ENCODE measurements at regions not wholly inside any gene's neighbourhood (a gene's known extent, or its start where the extent isn't known, plus 50 kb on each side); places are given as distances from the start of the nearest gene placed in this dataset.

DNA sequence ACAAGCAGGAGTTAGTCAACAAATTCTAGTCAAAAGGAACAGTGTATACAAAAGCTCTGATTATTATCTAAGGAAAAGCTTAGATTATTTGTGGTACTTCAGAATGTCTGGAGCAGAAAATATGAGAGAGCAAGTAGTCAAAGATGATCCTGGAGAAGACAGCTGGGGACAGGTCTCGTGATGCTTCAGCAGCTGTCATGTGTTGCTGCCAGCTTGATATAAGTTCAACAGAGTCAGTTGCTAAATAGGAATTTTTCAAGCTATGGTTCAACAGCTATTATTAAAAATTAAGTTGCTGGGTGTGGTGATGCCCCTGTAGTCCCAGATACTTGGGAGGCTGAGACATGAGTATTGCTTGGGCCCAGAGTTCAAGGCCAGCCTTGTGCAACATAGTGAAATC, 240.0 kb upstream of the RHOBTB1 start:
- no peaks in the 10 kb centered on the region for H3K9me3 ChIP-seq
- no peak overlapping the region for H3K9ac ChIP-seq
- no peaks in the 10 kb centered on the region for H3K27me3 ChIP-seq
- H3K4me3 ChIP-seq: no peak overlapping the region
- no peak overlapping the region for H3K4me2 ChIP-seq
- H3K36me3 ChIP-seq: no peaks in the 10 kb centered on the region
- no peaks in the 10 kb centered on the region for H3K4me1 ChIP-seq
- H4K20me1 ChIP-seq: no peaks in the 10 kb centered on the region
- no peak for TF ChIP-seq Cebpa-rat (IDR thresholded peaks at IDR 0.05)
- H3K27ac ChIP-seq: no peak overlapping the region

DNA sequence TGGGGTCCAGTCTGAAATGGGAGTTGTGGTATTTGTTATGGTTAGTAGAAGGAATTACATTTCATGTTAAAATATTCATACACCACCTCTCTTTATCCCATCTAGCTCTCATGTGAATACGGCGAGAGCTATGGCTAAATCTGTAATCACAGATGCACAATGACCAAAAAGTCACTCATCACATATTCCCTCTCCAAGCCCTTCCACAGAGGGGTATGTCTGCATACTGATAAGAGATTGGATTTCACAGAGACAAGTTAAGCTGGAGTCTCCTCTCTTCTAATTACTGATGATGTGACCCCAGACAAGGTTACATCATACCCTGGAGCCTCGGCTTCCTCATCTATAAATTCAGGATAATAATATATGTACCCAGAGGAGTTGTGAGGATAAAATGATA, 237.8 kb upstream of the RHOBTB1 start:
- Histone ChIP-seq H3K36me3 (no peaks in the 10 kb centered on the region), H3K27ac (no peak overlapping the region), H3K4me2 (no peak overlapping the region), H3K4me3 (no peak overlapping the region), H3K4me1 (no peaks in the 10 kb centered on the region), H3K27me3 (no peaks in the 10 kb centered on the region), H4K20me1 (no peaks in the 10 kb centered on the region), H3K9me3 (no peaks in the 10 kb centered on the region), H3K9ac (no peak overlapping the region)
- no peak for TF ChIP-seq Cebpa-rat (IDR thresholded peaks at IDR 0.05)

DNA sequence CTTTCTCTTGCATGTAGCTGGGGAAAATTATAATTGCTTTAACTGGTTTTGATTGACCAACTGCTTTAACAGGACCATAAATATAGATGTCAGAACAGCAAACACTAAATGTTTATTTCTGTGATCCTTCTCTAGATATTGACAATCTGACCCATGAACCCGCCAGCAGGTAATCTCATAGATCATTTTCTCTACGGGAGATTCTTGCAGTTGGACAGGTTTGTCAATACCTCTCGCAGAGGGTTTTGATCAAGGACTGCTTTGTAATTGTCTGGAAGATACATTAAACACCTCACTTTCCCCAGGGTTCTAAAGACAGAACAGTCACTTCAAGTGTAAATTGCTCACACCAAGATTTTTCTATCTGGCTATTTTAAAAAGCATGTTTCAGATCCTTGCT, 235.8 kb upstream of the RHOBTB1 start:
- Histone ChIP-seq H3K4me1 (no peaks in the 10 kb centered on the region), H3K4me2 (no peak overlapping the region), H3K27ac (no peak overlapping the region), H3K27me3 (no peaks in the 10 kb centered on the region), H3K9me3 (no peaks in the 10 kb centered on the region), H4K20me1 (no peaks in the 10 kb centered on the region), H3K9ac (no peak overlapping the region), H3K4me3 (no peak overlapping the region), H3K36me3 (no peaks in the 10 kb centered on the region)
- no peak for TF ChIP-seq Cebpa-rat (IDR thresholded peaks at IDR 0.05)

DNA sequence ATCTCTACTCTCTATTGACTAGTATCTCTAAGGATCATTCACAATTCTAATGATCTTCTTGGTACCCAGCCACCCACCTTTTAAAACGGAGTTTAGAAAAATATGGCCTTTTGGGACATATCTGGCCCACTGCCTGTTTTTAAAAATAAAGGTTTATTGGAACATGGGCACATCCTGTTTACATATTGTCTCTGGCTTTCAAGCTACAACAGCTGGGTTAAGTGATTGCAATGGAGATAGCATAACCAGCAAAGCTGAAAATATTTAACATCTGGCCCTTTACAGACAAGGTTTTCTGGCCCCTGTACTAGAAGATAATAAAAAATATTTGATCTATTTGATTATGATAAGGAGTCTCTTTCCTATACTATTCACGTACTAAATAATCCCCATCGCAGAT, 232.4 kb upstream of the RHOBTB1 start:
- H3K9me3 ChIP-seq: no peaks in the 10 kb centered on the region

DNA sequence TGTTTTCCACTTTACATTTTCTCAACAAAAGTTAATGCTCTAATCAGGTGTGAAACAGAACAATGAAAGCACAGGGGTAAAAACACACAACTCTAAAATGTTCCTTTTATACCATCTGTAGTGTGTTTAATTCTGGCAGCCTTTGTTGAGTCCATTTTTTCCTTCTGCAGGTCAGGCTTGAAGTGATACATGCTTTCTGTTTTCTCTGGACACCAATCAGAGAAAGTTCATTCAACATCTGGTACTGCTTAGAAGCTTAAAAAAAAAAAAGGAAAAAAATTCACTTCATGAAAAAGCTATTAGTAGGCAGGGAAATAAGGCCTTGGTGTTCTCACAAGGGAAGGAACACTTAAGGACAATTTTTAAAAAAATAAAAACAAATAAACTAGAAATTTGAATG, 231.3 kb upstream of the RHOBTB1 start:
- H3K4me1 ChIP-seq: no peaks in the 10 kb centered on the region
- no peak for TF ChIP-seq Cebpa-rat (IDR thresholded peaks at IDR 0.05)
- no peaks in the 10 kb centered on the region for H3K27me3 ChIP-seq
- no peak overlapping the region for H3K9ac ChIP-seq
- H3K36me3 ChIP-seq: no peaks in the 10 kb centered on the region
- H3K27ac ChIP-seq: no peak overlapping the region
- no peak overlapping the region for H3K4me2 ChIP-seq
- H3K4me3 ChIP-seq: no peak overlapping the region
- no peaks in the 10 kb centered on the region for H4K20me1 ChIP-seq
- no peaks in the 10 kb centered on the region for H3K9me3 ChIP-seq

More for the DNA sequence above, 232.4 kb upstream of the RHOBTB1 start:
- H3K4me2 ChIP-seq: no peak overlapping the region
- no peaks in the 10 kb centered on the region for H3K4me1 ChIP-seq
- H4K20me1 ChIP-seq: no peaks in the 10 kb centered on the region
- no peak overlapping the region for H3K4me3 ChIP-seq
- no peaks in the 10 kb centered on the region for H3K27me3 ChIP-seq
- H3K9ac ChIP-seq: no peak overlapping the region
- no peaks in the 10 kb centered on the region for H3K36me3 ChIP-seq
- no peak overlapping the region for H3K27ac ChIP-seq
- TF ChIP-seq Cebpa-rat (IDR thresholded peaks at IDR 0.05): no peak

DNA sequence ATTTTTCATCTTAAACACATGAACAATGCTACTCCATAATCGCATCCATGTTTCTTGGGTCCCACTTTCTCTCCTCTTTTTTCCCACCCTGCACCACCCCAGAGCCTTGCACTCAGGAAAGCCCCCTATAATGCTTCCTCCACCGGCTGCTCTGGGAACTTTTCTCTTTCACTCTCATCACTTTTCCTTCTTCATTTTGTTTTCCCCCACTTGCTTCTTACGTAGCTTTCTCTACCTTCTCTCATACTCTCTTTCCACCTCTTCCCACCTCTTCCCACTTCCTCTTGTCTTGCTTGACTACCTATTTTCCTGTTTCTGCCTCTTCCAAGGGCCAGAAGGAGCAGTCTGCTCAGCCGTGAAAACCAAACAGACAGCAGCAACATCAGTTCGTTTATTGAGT, 229.5 kb upstream of the RHOBTB1 start:
- no peaks in the 10 kb centered on the region for H3K9me3 ChIP-seq
- H3K4me3 ChIP-seq: no peak overlapping the region
- H3K36me3 ChIP-seq: no peaks in the 10 kb centered on the region
- H3K9ac ChIP-seq: no peak overlapping the region
- no peak overlapping the region for H3K4me2 ChIP-seq
- no peaks in the 10 kb centered on the region for H3K4me1 ChIP-seq
- H4K20me1 ChIP-seq: no peaks in the 10 kb centered on the region
- TF ChIP-seq Cebpa-rat (IDR thresholded peaks at IDR 0.05): no peak
- no peaks in the 10 kb centered on the region for H3K27me3 ChIP-seq
- no peak overlapping the region for H3K27ac ChIP-seq

DNA sequence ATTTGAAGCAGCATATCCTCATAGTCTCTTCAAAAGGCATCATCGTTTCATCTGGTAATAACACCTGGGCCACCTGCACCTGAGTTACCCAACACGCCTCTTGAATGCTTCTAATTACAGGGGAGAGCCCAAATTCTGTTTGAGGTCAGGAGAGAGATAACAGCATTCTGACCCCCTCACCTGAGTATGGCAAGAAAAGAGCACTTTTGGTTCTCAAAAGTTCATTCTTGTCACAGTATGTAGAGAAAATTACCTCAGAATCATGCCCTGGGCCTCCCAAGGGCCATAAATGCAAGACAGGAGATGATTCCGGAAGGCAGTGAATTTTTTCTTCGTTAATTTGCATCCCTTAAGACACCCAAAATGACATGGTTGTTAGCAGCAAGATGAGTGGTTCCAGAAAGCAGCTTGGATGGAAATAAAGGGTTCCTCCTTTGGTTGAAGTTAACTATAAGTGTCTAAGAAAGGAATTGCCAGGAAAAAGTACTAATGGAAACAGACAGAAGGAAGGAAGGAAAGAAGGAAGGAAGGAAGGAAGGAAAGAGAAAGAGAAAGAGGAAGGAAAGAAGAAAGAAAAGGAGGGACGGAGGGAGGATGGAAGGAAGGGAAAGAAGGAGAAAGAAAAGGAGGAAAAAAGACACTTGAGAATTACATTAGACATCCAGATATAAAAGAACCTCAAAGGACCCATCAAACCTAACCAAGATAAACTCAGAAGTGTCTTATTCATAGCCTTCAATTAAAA, 228.4 kb upstream of the RHOBTB1 start:
- Histone ChIP-seq H3K27ac (no peak overlapping the region), H3K4me2 (no peak overlapping the region), H4K20me1 (no peaks in the 10 kb centered on the region)

DNA sequence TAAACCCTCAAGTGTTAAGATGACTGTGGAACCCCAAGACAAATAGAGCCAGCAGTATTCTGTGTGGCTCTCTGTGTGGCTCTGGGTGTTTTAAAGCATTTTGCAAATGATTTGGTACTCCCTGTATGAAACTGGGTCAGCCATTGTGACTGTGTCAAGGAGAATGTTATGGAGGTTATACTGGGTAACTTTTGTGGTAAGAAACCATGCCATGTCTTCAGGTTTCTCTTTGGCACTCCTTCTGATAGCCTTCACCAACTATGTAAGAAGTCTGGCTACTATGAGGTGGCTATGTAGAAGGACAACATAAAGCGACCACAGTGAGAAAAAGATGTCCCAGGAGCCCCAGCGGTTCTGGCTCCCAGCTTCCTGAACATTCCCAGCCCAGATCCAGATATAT, 226.6 kb upstream of the RHOBTB1 start:
- H3K27ac ChIP-seq: no peak overlapping the region
- no peaks in the 10 kb centered on the region for H3K9me3 ChIP-seq
- H3K4me3 ChIP-seq: no peak overlapping the region
- no peaks in the 10 kb centered on the region for H3K27me3 ChIP-seq
- H3K4me2 ChIP-seq: no peak overlapping the region
- no peaks in the 10 kb centered on the region for H4K20me1 ChIP-seq
- no peaks in the 10 kb centered on the region for H3K4me1 ChIP-seq
- TF ChIP-seq Cebpa-rat (IDR thresholded peaks at IDR 0.05): no peak
- no peaks in the 10 kb centered on the region for H3K36me3 ChIP-seq
- no peak overlapping the region for H3K9ac ChIP-seq

More for the DNA sequence above, 228.4 kb upstream of the RHOBTB1 start:
- no peak for TF ChIP-seq Cebpa-rat (IDR thresholded peaks at IDR 0.05)
- Histone ChIP-seq H3K36me3 (no peaks in the 10 kb centered on the region), H3K9ac (no peak overlapping the region), H3K27me3 (no peaks in the 10 kb centered on the region), H3K4me3 (no peak overlapping the region), H3K9me3 (no peaks in the 10 kb centered on the region), H3K4me1 (no peaks in the 10 kb centered on the region)

DNA sequence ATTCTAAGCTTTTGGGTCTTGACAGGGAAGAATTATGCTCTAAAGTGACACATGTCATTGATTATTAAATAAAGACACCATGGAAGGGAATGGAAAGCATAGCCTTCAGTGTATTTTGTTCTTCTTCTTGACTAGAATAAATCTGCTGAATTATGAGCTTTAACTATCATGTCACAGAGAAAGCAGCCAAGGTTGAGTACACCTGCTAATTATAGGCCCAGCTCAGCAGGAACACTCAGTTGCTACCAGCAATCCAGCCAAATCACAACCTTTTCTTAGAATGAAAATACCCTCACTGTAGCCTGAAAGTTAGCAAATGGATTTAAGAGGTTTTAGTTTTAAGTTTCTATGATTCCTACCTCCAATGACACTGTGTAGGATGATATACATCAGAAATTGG, 225.3 kb upstream of the RHOBTB1 start:
- Histone ChIP-seq H3K4me1 (no peaks in the 10 kb centered on the region), H3K4me2 (no peak overlapping the region), H3K9ac (no peak overlapping the region), H3K4me3 (no peak overlapping the region), H4K20me1 (no peaks in the 10 kb centered on the region), H3K36me3 (no peaks in the 10 kb centered on the region), H3K27ac (no peak overlapping the region), H3K27me3 (no peaks in the 10 kb centered on the region), H3K9me3 (no peaks in the 10 kb centered on the region)
- no peak for TF ChIP-seq Cebpa-rat (IDR thresholded peaks at IDR 0.05)

DNA sequence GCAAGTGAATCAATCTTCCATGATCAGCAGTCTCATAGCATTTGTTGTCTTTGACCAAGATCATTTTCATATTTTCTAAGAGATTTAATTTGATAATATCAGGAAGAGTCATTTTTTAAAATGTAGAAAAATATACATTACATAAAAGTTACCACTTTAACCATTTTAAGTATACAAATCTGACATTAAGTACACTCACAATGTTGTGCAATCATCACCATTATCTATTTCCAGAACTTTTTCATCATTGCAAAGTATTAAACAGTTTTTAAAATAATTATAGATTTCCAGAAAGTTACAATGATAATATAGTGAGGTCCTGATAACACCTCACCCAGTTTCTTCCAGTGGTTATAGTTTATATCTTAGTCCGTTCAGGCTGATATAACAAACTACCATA, 222.5 kb upstream of the RHOBTB1 start:
- Histone ChIP-seq H4K20me1 (no peaks in the 10 kb centered on the region), H3K9ac (no peak overlapping the region), H3K4me2 (no peak overlapping the region), H3K36me3 (no peaks in the 10 kb centered on the region), H3K27ac (no peak overlapping the region), H3K9me3 (no peaks in the 10 kb centered on the region), H3K4me3 (no peak overlapping the region), H3K4me1 (no peaks in the 10 kb centered on the region), H3K27me3 (no peaks in the 10 kb centered on the region)
- no peak for TF ChIP-seq Cebpa-rat (IDR thresholded peaks at IDR 0.05)

DNA sequence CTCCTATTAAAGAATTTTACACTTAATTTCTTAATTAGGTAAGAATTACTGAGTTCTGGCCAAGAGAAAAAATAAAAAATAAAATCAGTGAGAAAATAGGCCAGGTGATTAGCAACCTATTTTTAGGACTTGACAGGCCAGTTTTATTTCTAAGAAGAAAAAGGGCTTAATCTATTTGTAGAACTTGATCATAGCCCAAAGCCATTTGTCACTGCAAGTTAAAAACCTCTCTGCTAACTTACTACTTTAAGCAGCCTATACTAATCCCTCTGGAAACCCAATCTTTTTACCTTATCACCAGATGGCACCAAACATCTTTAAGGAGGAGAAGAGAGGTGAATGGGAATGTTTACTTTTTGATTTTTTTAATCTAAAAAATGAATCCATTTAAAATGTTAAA, 222.1 kb upstream of the RHOBTB1 start:
- H3K4me2 ChIP-seq: no peak overlapping the region
- no peak overlapping the region for H3K27ac ChIP-seq
- no peaks in the 10 kb centered on the region for H3K9me3 ChIP-seq
- no peak overlapping the region for H3K4me3 ChIP-seq
- no peaks in the 10 kb centered on the region for H3K27me3 ChIP-seq
- no peak overlapping the region for H3K9ac ChIP-seq
- H3K4me1 ChIP-seq: no peaks in the 10 kb centered on the region
- no peaks in the 10 kb centered on the region for H3K36me3 ChIP-seq
- TF ChIP-seq Cebpa-rat (IDR thresholded peaks at IDR 0.05): no peak
- H4K20me1 ChIP-seq: no peaks in the 10 kb centered on the region

Measured in BLaER1 (cell line).